OCI-LY1 (cell line): ENCODE measurements at regions not wholly inside any gene's neighbourhood (a gene's known extent, or its start where the extent isn't known, plus 50 kb on each side); places are given as distances from the start of the nearest gene placed in this dataset.
A peak's percentile ranks its signal among the peaks of the same experiment; 100 is the strongest.

ENCODE experiments used
- H2AFZ ChIP-seq: fragments of 200-600 bp; sonication (generic), shearing (Covaris generic); 2 replicates; pipeline ENCODE4 v1.6.0; 2014; ENCODE audit warnings: antibody characterized with exemption, mild to moderate bottlenecking, low read length
- H3F3A ChIP-seq: fragments of 200-600 bp; sonication (generic), shearing (Covaris generic); 2 replicates; pipeline ENCODE4 v1.6.0; 2014; ENCODE audit warnings: mild to moderate bottlenecking, antibody characterized with exemption, low read length, moderate library complexity; ENCODE audit not compliant: insufficient read depth
- H3K27ac ChIP-seq: fragments of 200-600 bp; sonication (generic); 2 replicates; pipeline ENCODE4 v1.5.1; 2014; ENCODE audit warnings: low read length, mixed run types, mild to moderate bottlenecking, low read depth; ENCODE audit not compliant: poor library complexity, severe bottlenecking
- H3K27me3 ChIP-seq: fragments of 200-600 bp; sonication (generic); 2 replicates; pipeline ENCODE4 v1.6.0; 2014; ENCODE audit warnings: antibody characterized with exemption, mild to moderate bottlenecking, low read length, moderate library complexity; ENCODE audit not compliant: insufficient read depth
- H3K36me3 ChIP-seq: fragments of 200-600 bp; sonication (generic); 2 replicates; pipeline ENCODE4 v1.6.1; 2014; ENCODE audit warnings: mild to moderate bottlenecking, antibody characterized with exemption, low read length, moderate library complexity, mixed read lengths; ENCODE audit not compliant: insufficient read depth
- H3K4me1 ChIP-seq: fragments of 200-600 bp; sonication (generic); 2 replicates; pipeline ENCODE4 v1.5.1; 2014; ENCODE audit warnings: mild to moderate bottlenecking, low read length, moderate library complexity; ENCODE audit not compliant: insufficient read depth, severe bottlenecking
- H3K4me2 ChIP-seq: fragments of 200-600 bp; sonication (generic), shearing (Covaris generic); 2 replicates; pipeline ENCODE4 v1.6.1; 2014; ENCODE audit warnings: low read length
- H3K4me3 ChIP-seq: fragments of 200-600 bp; sonication (generic); 2 replicates; pipeline ENCODE4 v1.5.1; 2014; ENCODE audit warnings: low read length, low read depth, mild to moderate bottlenecking, mixed read lengths; ENCODE audit not compliant: poor library complexity, severe bottlenecking
- H3K79me2 ChIP-seq: fragments of 200-600 bp; shearing (Covaris generic); 2 replicates; pipeline ENCODE4 v1.6.1; 2016; ENCODE audit warnings: mixed run types, low read length, mixed read lengths; ENCODE audit not compliant: insufficient read depth
- H3K9ac ChIP-seq: fragments of 200-600 bp; sonication (generic), shearing (Covaris generic); 2 replicates; pipeline ENCODE4 v1.6.1; 2014; ENCODE audit warnings: mild to moderate bottlenecking, low read length, mixed read lengths
- H3K9me2 ChIP-seq: fragments of 200-600 bp; sonication (generic), shearing (Covaris generic); 2 replicates; pipeline ENCODE4 v1.6.1; 2014; ENCODE audit warnings: low read depth, mild to moderate bottlenecking, low read length, mixed read lengths
- H3K9me3 ChIP-seq: fragments of 200-600 bp; shearing (Covaris generic); 2 replicates; pipeline ENCODE4 v1.6.1; 2014; ENCODE audit warnings: low read length, mixed read lengths
- H4K20me1 ChIP-seq: fragments of 200-600 bp; sonication (generic), shearing (Covaris generic); 2 replicates; pipeline ENCODE4 v1.6.0; 2016; ENCODE audit warnings: mild to moderate bottlenecking, low read length; ENCODE audit not compliant: insufficient read depth
- EZH2 ChIP-seq: fragments of 200-600 bp; sonication (generic), shearing (Covaris generic); IDR thresholded peaks from 2 replicates; pipeline ENCODE4 v1.8.0; 2017; ENCODE audit warnings: borderline replicate concordance, mixed run types, mild to moderate bottlenecking, antibody characterized with exemption, low read length, moderate library complexity, mixed read lengths
- TF ChIP-seq, protein P1 (sequence below): fragments of 200-600 bp; sonication (generic), shearing (Covaris generic); IDR thresholded peaks from 2 replicates; pipeline ENCODE4 v1.5.1; 2017; ENCODE audit warnings: mild to moderate bottlenecking, antibody characterized with exemption, low read length, moderate library complexity, mixed read lengths

DNA sequence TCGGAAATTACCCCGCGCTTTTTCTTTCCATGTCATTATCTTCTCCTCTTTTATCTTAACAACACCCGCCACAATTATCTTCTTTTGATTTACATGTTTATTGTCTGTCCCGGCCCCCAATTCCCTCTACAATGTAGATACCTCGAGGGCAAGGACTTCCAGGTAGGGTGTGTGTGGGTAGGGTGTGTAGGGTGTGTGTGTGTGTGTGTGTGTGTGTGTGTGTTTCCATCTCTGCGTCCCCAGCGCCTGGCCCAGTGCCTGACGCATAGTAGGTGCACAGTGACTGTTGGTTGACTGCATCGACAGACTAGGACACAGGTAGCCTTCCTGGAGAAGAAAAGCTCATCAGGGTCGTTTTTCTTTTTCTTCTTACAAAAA, 103.1 kb downstream of the UCHL1 start:
- no peak overlapping the region for H2AFZ ChIP-seq
- H3K4me2 ChIP-seq: no peak overlapping the region
- no peaks in the 10 kb centered on the region for H3F3A ChIP-seq
- no peaks in the 10 kb centered on the region for H4K20me1 ChIP-seq
- H3K36me3 ChIP-seq: no peaks in the 10 kb centered on the region
- H3K27me3 ChIP-seq: no peaks in the 10 kb centered on the region
- no peak overlapping the region for H3K4me3 ChIP-seq
- H3K9me3 ChIP-seq: no peaks in the 10 kb centered on the region
- H3K79me2 ChIP-seq: no peaks in the 10 kb centered on the region
- H3K27ac ChIP-seq: no peak overlapping the region
- no peak overlapping the region for H3K9ac ChIP-seq
- H3K4me1 ChIP-seq: no peaks in the 10 kb centered on the region
- TF ChIP-seq EZH2: no peak
- TF ChIP-seq, protein P1, sequence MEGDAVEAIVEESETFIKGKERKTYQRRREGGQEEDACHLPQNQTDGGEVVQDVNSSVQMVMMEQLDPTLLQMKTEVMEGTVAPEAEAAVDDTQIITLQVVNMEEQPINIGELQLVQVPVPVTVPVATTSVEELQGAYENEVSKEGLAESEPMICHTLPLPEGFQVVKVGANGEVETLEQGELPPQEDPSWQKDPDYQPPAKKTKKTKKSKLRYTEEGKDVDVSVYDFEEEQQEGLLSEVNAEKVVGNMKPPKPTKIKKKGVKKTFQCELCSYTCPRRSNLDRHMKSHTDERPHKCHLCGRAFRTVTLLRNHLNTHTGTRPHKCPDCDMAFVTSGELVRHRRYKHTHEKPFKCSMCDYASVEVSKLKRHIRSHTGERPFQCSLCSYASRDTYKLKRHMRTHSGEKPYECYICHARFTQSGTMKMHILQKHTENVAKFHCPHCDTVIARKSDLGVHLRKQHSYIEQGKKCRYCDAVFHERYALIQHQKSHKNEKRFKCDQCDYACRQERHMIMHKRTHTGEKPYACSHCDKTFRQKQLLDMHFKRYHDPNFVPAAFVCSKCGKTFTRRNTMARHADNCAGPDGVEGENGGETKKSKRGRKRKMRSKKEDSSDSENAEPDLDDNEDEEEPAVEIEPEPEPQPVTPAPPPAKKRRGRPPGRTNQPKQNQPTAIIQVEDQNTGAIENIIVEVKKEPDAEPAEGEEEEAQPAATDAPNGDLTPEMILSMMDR: no peak
- no peaks in the 10 kb centered on the region for H3K9me2 ChIP-seq

DNA sequence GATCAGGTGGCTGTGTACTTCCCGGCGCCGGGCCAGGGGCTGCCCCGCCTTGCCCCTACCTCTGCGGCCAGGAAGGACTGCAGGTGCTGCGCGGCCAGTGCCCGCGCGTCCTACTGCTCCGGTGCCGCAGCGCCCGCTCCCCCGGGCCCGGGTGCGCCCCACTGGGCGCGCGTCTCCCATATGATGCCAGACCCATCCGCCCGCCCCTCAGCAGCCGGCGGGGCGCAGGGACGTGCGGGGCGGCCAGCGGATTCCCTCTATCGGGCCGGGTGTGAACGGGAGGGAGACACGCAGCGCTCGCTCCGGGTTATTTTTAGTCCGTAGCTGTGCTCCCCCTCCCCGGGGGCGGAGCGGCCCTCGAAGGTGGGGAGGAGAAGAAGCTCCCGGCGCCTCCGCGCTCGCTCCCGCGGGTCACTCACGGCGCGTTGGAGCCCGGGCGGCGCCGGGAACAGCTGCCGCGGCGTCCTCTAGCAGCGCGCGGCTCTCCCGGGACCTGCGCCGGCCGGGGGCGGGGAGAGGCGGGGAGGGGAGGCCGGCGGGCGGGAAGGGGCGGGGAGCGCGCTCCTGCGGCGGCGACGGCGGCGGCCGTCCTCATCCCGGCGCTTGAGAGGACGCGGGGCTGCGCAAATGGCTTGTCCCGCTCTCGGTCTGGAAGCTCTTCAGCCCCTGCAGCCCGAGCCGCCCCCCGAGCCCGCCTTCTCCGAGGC, 103.6 kb downstream of the UCHL1 start:
- H4K20me1 ChIP-seq: no peaks in the 10 kb centered on the region
- H3K4me2 ChIP-seq: no peak overlapping the region
- no peaks in the 10 kb centered on the region for H3K27me3 ChIP-seq
- no peaks in the 10 kb centered on the region for H3K9me3 ChIP-seq
- peak overlapping the region; percentile 22 for H3K4me3 ChIP-seq
- no peak overlapping the region for H3K9ac ChIP-seq
- H3K27ac ChIP-seq: no peak overlapping the region
- no peaks in the 10 kb centered on the region for H3K4me1 ChIP-seq
- no peak for TF ChIP-seq EZH2
- TF ChIP-seq, protein P1: no peak
- H3K79me2 ChIP-seq: no peaks in the 10 kb centered on the region
- H3K36me3 ChIP-seq: no peaks in the 10 kb centered on the region
- H3F3A ChIP-seq: no peaks in the 10 kb centered on the region
- no peak overlapping the region for H2AFZ ChIP-seq
- no peaks in the 10 kb centered on the region for H3K9me2 ChIP-seq

DNA sequence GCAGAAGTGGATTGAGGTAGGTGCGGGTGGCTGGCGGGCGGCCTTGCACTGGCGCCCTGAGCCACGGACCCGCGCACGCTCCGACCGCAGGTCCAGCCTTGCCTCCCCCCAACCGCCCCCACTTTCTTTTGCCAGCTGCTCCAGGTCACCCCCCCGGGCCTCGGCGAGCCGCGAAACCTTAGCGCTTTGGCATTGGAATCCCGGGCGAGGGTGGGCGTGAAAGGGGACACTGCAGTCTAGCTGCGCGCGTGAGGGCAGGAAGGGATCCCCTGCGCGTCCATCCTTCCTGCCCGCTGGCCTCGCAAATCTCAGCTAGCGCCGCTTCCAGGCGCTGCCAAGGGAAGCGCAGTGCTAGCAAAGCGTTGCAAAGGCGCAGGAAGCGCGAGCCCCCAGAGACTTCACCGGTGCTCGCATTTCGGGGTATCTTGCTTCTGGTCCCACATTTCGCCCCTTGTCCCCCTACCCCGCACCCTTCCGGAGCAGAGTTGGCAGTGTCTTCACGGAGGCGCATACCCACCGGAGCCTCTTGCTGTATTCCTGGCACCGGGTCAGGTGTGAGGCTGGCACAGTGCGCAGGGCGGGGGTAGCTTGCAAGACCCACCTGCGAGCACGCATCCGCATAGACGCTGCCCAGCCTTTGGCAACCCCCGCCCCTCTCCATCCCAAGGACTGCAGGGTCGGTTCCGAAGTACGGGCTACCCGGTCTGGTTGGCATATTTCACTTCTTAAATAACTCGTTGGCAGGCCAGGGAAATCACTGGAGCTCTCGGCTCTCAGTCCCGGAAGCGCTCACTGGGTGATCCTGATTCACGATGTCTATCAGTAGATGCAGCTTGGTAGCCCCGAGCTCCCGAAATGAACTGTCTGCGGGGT, 104.4 kb downstream of the UCHL1 start:
- Histone ChIP-seq H3K4me2 (no peak overlapping the region), H2AFZ (no peak overlapping the region), H3K36me3 (no peaks in the 10 kb centered on the region), H3K27me3 (no peaks in the 10 kb centered on the region), H3K79me2 (no peaks in the 10 kb centered on the region), H3K4me3 (no peak overlapping the region), H4K20me1 (no peaks in the 10 kb centered on the region), H3K9me2 (no peaks in the 10 kb centered on the region), H3K9me3 (no peaks in the 10 kb centered on the region), H3K27ac (no peak overlapping the region), H3F3A (no peaks in the 10 kb centered on the region), H3K9ac (no peak overlapping the region), H3K4me1 (no peaks in the 10 kb centered on the region)
- no peak for TF ChIP-seq EZH2
- TF ChIP-seq, protein P1: no peak
